Gastroesophageal sphincter (tissue), 4 donors: ENCODE measurements at regions not wholly inside any gene's neighbourhood (a gene's known extent, or its start where the extent isn't known, plus 50 kb on each side); places are given as distances from the start of the nearest gene placed in this dataset.

Experiments used
- ATAC-seq: fragments of 150-250 bp; one replicate; pipeline ENCODE4 v1.9.1; 2016; ENCODE audit warnings: mild to moderate bottlenecking, moderate library complexity
- H3K27ac ChIP-seq, 4 donors: fragments of 200-600 bp; sonication (generic) in 3 of 4; 1 replicate in 3 of 4; 2 replicates in 1 of 4; pipeline ENCODE4 v1.5.1; 2016 to 2019
- H3K27me3 ChIP-seq: fragments of 200-600 bp; sonication (generic); one replicate; pipeline ENCODE4 v1.5.1; 2019
- H3K36me3 ChIP-seq, 2 donors: fragments of 200-600 bp; sonication (generic); one replicate each; pipeline ENCODE4 v1.5.1; 2019; ENCODE audit warnings: control low read depth in 1 of 2
- H3K4me1 ChIP-seq, 3 donors: fragments of 200-600 bp; sonication (generic); 1 replicate in 2 of 3; 2 replicates in 1 of 3; pipeline ENCODE4 v1.5.1; 2016 to 2019; ENCODE audit warnings: control low read depth in 2 of 3
- H3K4me3 ChIP-seq, 2 donors: fragments of 200-600 bp; sonication (generic); one replicate each; pipeline ENCODE4 v1.5.1; 2019; ENCODE audit warnings: mild to moderate bottlenecking in 1 of 2, moderate library complexity in 1 of 2
- H3K9me3 ChIP-seq, 3 donors: fragments of 200-600 bp; sonication (generic); one replicate each; pipeline ENCODE4 v1.5.1; 2017 to 2019; ENCODE audit warnings: control low read depth in 2 of 3
- CTCF ChIP-seq, 4 experiments: fragments of 200-600 bp in 2 of 4; fragments of 450-650 bp in 2 of 4; sonication (generic) in 1 of 4; IDR thresholded peaks; one replicate each; pipeline ENCODE4 v1.5.1; 2017 to 2019; ENCODE audit warnings: antibody characterized with exemption in 4 of 4, mild to moderate bottlenecking in 2 of 4, moderate library complexity in 2 of 4
- EP300 ChIP-seq: sonication (generic); formaldehyde crosslinking; IDR thresholded peaks from one replicate; pipeline ENCODE4 v1.6.1; 2017; ENCODE audit warnings: antibody characterized with exemption, mild to moderate bottlenecking
- POLR2A ChIP-seq, 2 donors: fragments of 450-650 bp; IDR thresholded peaks; one replicate each; pipeline ENCODE4 v1.6.1; 2017; ENCODE audit warnings: antibody characterized with exemption in 2 of 2, mild to moderate bottlenecking in 2 of 2, moderate library complexity in 1 of 2
- POLR2AphosphoS5 ChIP-seq: sonication (generic); formaldehyde crosslinking; IDR thresholded peaks from one replicate; pipeline ENCODE4 v1.6.1; 2017; ENCODE audit warnings: antibody characterized with exemption
- WGBS, 2 donors: methylation state at CpG; one replicate each; pipeline ENCODE4 v1.1.5; 2018; ENCODE audit warnings: low coverage in 1 of 2; 5-methylcytosine and 5-hydroxymethylcytosine counted together

- 22 to 30% methylated on average over 1 of the region's 1 CpG for WGBS, 2 donors
- no peak overlapping the region for H3K4me3 ChIP-seq
Measured at GRCh38 chr5:20359377-20359776, 371.4 kb upstream of the CDH18 start.

GRCh38 chr5:20353499-20353898, 365.5 kb upstream of the CDH18 start:
- Histone ChIP-seq H3K27ac (no peak overlapping the region), H3K27me3 (no peaks in the 10 kb centered on the region), H3K9me3 (no peaks in the 10 kb centered on the region), H3K4me1 (no peaks in the 10 kb centered on the region), H3K36me3 (no peaks in the 10 kb centered on the region), H3K4me3 (no peak overlapping the region)
- no peak for ATAC-seq
- TF ChIP-seq POLR2A (IDR thresholded peaks at IDR 0.05) (no peak), EP300 (no peak), POLR2AphosphoS5 (no peak), CTCF (IDR thresholded peaks at IDR 0.05) (no peak)
- WGBS, 2 donors = 73 to 91% methylated on average over 1 to 3 of the region's 3 CpGs

More at GRCh38 chr5:20359377-20359776, 371.4 kb upstream of the CDH18 start:
- no peaks in the 10 kb centered on the region for H3K9me3 ChIP-seq
- H3K36me3 ChIP-seq = no peaks in the 10 kb centered on the region
- no peak for ATAC-seq
- no peaks in the 10 kb centered on the region for H3K4me1 ChIP-seq
- H3K27me3 ChIP-seq = no peaks in the 10 kb centered on the region
- no peak overlapping the region for H3K27ac ChIP-seq
- no peak for TF ChIP-seq POLR2AphosphoS5
- no peak for TF ChIP-seq CTCF (IDR thresholded peaks at IDR 0.05)
- no peak for TF ChIP-seq POLR2A (IDR thresholded peaks at IDR 0.05)

GRCh38 chr5:20351849-20352248, 363.8 kb upstream of the CDH18 start:
- Histone ChIP-seq H3K36me3 (no peaks in the 10 kb centered on the region), H3K9me3 (peaks cover 0 to 7% (median 0%) of the 10 kb centered on the region in 3 donors), H3K4me1 (no peaks in the 10 kb centered on the region), H3K27ac (no peak overlapping the region), H3K27me3 (no peaks in the 10 kb centered on the region), H3K4me3 (no peak overlapping the region)
- no peak for ATAC-seq
- TF ChIP-seq POLR2AphosphoS5 = no peak
- no peak for TF ChIP-seq EP300
- no peak for TF ChIP-seq CTCF (IDR thresholded peaks at IDR 0.05)
- TF ChIP-seq POLR2A (IDR thresholded peaks at IDR 0.05) = no peak
- 78 to 85% methylated on average over 3 of the region's 3 CpGs for WGBS, 2 donors

GRCh38 chr5:20348321-20348720, 360.3 kb upstream of the CDH18 start:
- Histone ChIP-seq H3K27me3 (no peaks in the 10 kb centered on the region), H3K4me3 (no peak overlapping the region), H3K9me3 (peaks cover 0 to 7% (median 0%) of the 10 kb centered on the region in 3 donors), H3K4me1 (no peaks in the 10 kb centered on the region), H3K27ac (no peak overlapping the region), H3K36me3 (no peaks in the 10 kb centered on the region)
- 20 to 50% methylated on average over 1 of the region's 1 CpG for WGBS, 2 donors
- TF ChIP-seq POLR2AphosphoS5 = no peak
- TF ChIP-seq POLR2A (IDR thresholded peaks at IDR 0.05) = no peak
- TF ChIP-seq CTCF (IDR thresholded peaks at IDR 0.05) = no peak
- TF ChIP-seq EP300 = no peak
- ATAC-seq = no peak

GRCh38 chr5:20347334-20347733, 359.3 kb upstream of the CDH18 start:
- H3K27ac ChIP-seq = no peak overlapping the region
- no peak overlapping the region for H3K4me3 ChIP-seq
- H3K4me1 ChIP-seq = no peaks in the 10 kb centered on the region
- WGBS, 2 donors = 86 to 100% methylated on average over 1 to 2 of the region's 2 CpGs
- ATAC-seq = no peak
- H3K9me3 ChIP-seq = peaks cover 0 to 7% (median 0%) of the 10 kb centered on the region in 3 donors
- no peaks in the 10 kb centered on the region for H3K36me3 ChIP-seq
- no peak for TF ChIP-seq POLR2A (IDR thresholded peaks at IDR 0.05)
- TF ChIP-seq POLR2AphosphoS5 = no peak
- TF ChIP-seq EP300 = no peak
- no peaks in the 10 kb centered on the region for H3K27me3 ChIP-seq
